Lung (tissue), 11 donors: ENCODE measurements at regions not wholly inside any gene's neighbourhood (a gene's known extent, or its start where the extent isn't known, plus 50 kb on each side); places are given as distances from the start of the nearest gene placed in this dataset.

Source experiments
- ATAC-seq: fragments of 200-7000 bp; cut with Tn5 transposase; one replicate; pipeline ENCODE4 v1.9.1; 2020; ENCODE audit warnings: moderate number of reproducible peaks; ENCODE audit not compliant: insufficient read depth, low FRiP score
- DNase-seq, 3 donors: peaks; one replicate each; pipeline ENCODE4 v3.0.0-alpha.2; 2013 to 2017
- H3K27ac ChIP-seq, 2 donors: one replicate each; pipeline ENCODE4 v1.5.1; 2013; ENCODE audit warnings: mild to moderate bottlenecking in 2 of 2, moderate library complexity in 2 of 2, control low read depth in 1 of 2, inconsistent platforms in 1 of 2, low read depth in 1 of 2, low read length in 1 of 2
- H3K27me3 ChIP-seq, 3 donors: one replicate each; pipeline ENCODE4 v1.5.1; 2013; ENCODE audit warnings: low read length in 2 of 3; ENCODE audit not compliant: control insufficient read depth in 3 of 3, insufficient read depth in 3 of 3
- H3K36me3 ChIP-seq, 4 donors: one replicate each; pipeline ENCODE4 v1.5.1; 2013; ENCODE audit warnings: low read length in 4 of 4, mild to moderate bottlenecking in 1 of 4, moderate library complexity in 1 of 4; ENCODE audit not compliant: control insufficient read depth in 4 of 4, insufficient read depth in 4 of 4
- H3K4me1 ChIP-seq, 5 donors: one replicate each; pipeline ENCODE4 v1.5.1; 2013; ENCODE audit warnings: low read length in 5 of 5, mild to moderate bottlenecking in 2 of 5, moderate library complexity in 1 of 5; ENCODE audit not compliant: control insufficient read depth in 5 of 5, insufficient read depth in 5 of 5
- H3K4me3 ChIP-seq: one replicate; pipeline ENCODE4 v1.5.1; 2013; ENCODE audit warnings: mild to moderate bottlenecking, control low read depth, moderate library complexity
- H3K9ac ChIP-seq, 2 donors: one replicate each; pipeline ENCODE4 v1.5.1; 2013; ENCODE audit warnings: low read length in 2 of 2, control low read depth in 1 of 2; ENCODE audit not compliant: insufficient read depth in 1 of 2
- H3K9me3 ChIP-seq, 4 donors: one replicate each; pipeline ENCODE4 v1.5.1; 2013; ENCODE audit warnings: low read length in 3 of 4, mild to moderate bottlenecking in 1 of 4, moderate library complexity in 1 of 4; ENCODE audit not compliant: control insufficient read depth in 4 of 4, insufficient read depth in 3 of 4
- CTCF ChIP-seq: IDR thresholded peaks from 2 replicates; pipeline ENCODE4 v1.5.1; 2012; ENCODE audit warnings: mild to moderate bottlenecking; ENCODE audit errors: control extremely low read depth, extremely low read depth
- WGBS, 2 donors: extraction: QIAGEN DNeasy Blood & Tissue Kit; methylation state at CpG; one replicate each; pipeline ENCODE4 v1.1.7; 2013; 5-methylcytosine and 5-hydroxymethylcytosine counted together
- donor health status: control.
- donor health status: control.
- donor health status: Bipolar disorder and iron deficiency.
- donor health status: healthy.
- donor health status: DM: yes; HTN: yes; CAD: no.

- DNase-seq (no peak), ATAC-seq (no peak)
- no peak for TF ChIP-seq CTCF
- Histone ChIP-seq H3K4me1 (no peaks in the 10 kb centered on the region), H3K36me3 (no peaks in the 10 kb centered on the region), H3K9ac (no peak overlapping the region), H3K27me3 (no peaks in the 10 kb centered on the region), H3K4me3 (no peak overlapping the region), H3K9me3 (peaks cover 0 to 2% (median 0%) of the 10 kb centered on the region in 4 donors), H3K27ac (no peak overlapping the region)
- 73% methylated on average over 3 of the region's 3 CpGs for WGBS, 2 donors
Observed at GRCh38 chr1:191240925-191241324, 763.3 kb upstream of the BRINP3 start.

- H3K27ac ChIP-seq = no peak overlapping the region
- no peaks in the 10 kb centered on the region for H3K36me3 ChIP-seq
- H3K9ac ChIP-seq = no peak overlapping the region
- no peak overlapping the region for H3K4me3 ChIP-seq
- no peaks in the 10 kb centered on the region for H3K27me3 ChIP-seq
- 83 to 85% methylated on average over 3 of the region's 3 CpGs for WGBS, 2 donors
- ATAC-seq (no peak), DNase-seq (no peak)
- no peak for TF ChIP-seq CTCF
- H3K4me1 ChIP-seq = no peaks in the 10 kb centered on the region
- H3K9me3 ChIP-seq = peaks cover 0 to 2% (median 0%) of the 10 kb centered on the region in 4 donors
Observed at GRCh38 chr1:191255354-191256054, 777.8 kb upstream of the BRINP3 start.

GRCh38 chr1:191256917-191257316, 779.3 kb upstream of the BRINP3 start:
- Histone ChIP-seq H3K27ac (no peak overlapping the region), H3K9ac (no peak overlapping the region), H3K27me3 (no peaks in the 10 kb centered on the region), H3K9me3 (peaks cover 0 to 2% (median 0%) of the 10 kb centered on the region in 4 donors), H3K4me1 (no peaks in the 10 kb centered on the region), H3K36me3 (no peaks in the 10 kb centered on the region), H3K4me3 (no peak overlapping the region)
- DNase-seq = no peak
- no peak for TF ChIP-seq CTCF
- no peak for ATAC-seq
- WGBS, 2 donors = 88 to 91% methylated on average over 1 of the region's 1 CpG

- H3K9me3 ChIP-seq = peaks cover 0 to 2% (median 0%) of the 10 kb centered on the region in 4 donors
- H3K27me3 ChIP-seq = no peaks in the 10 kb centered on the region
- TF ChIP-seq CTCF = no peak
- no peak overlapping the region for H3K9ac ChIP-seq
- H3K4me3 ChIP-seq = no peak overlapping the region
- no peak overlapping the region for H3K27ac ChIP-seq
- WGBS, 2 donors = 15 to 36% methylated on average over 1 of the region's 1 CpG
- H3K36me3 ChIP-seq = no peaks in the 10 kb centered on the region
- DNase-seq (no peak), ATAC-seq (no peak)
- no peaks in the 10 kb centered on the region for H3K4me1 ChIP-seq
Observed at GRCh38 chr1:191260056-191260455, 782.4 kb upstream of the BRINP3 start.
